Daoy (cell line): ENCODE measurements at regions not wholly inside any gene's neighbourhood (a gene's known extent, or its start where the extent isn't known, plus 50 kb on each side); places are given as distances from the start of the nearest gene placed in this dataset.

Experiments used
- DNase-seq: peaks from one replicate; pipeline ENCODE4 v3.0.0-alpha.2; 2015; ENCODE audit warnings: low read depth

- no peak for DNase-seq
These were observed 60.6 kb upstream of the BLID start for GRCh38 chr11:122176651-122177050.

- DNase-seq: no peak
These were observed 59.3 kb upstream of the BLID start for GRCh38 chr11:122175306-122175705.

- peak; percentile 30 for DNase-seq
These were observed 57.6 kb upstream of the BLID start for GRCh38 chr11:122173587-122173986.

- no peak for DNase-seq
These were observed 57.0 kb upstream of the BLID start for GRCh38 chr11:122173074-122173450.

- DNase-seq: no peak
These were observed 56.5 kb upstream of the BLID start for GRCh38 chr11:122172352-122173073.

- peak; percentile 91 for DNase-seq
These were observed 54.9 kb upstream of the BLID start for GRCh38 chr11:122170815-122171475.

- DNase-seq: no peak
These were observed 52.2 kb upstream of the BLID start for GRCh38 chr11:122168218-122168617.

- peak; percentile 40 for DNase-seq
These were observed 51.1 kb upstream of the BLID start for GRCh38 chr11:122167100-122167499.

- no peak for DNase-seq
These were observed 49.8 kb upstream of the BLID start for GRCh38 chr11:122165607-122166371.
